ENCODE measurements at regions not wholly inside any gene's neighbourhood (a gene's known extent, or its start where the extent isn't known, plus 50 kb on each side); places are given as distances from the start of the nearest gene placed in this dataset.

DNA sequence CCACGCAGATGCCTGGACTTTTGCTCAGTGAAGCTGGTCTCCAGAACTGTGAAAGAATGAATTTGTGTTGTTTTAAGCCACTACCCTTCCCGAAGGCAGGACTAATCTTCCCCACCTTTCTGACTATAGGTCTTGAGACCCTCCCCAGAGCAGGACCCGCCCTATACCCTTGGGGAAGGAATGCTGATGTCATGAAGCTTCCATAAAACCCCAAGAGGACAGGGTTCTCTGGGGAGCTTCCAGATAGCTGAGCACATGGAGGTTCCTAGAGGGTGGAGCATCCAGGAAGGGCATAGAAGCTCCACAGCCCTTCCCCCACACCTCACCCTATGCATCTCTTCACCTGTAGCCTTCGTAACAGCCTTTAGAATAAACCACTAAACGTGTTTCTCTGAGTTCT is 287.8 kb downstream of the SOX9 start:
- Histone ChIP-seq H3K4me3 (no peak overlapping the region), H3K36me3 (ENCODE audit: insufficient read depth, low read length) (no peaks in the 10 kb centered on the region), H3K9me3 (ENCODE audit: low read depth, low read length) (no peaks in the 10 kb centered on the region), H3K9ac (ENCODE audit: insufficient read length) (no peak overlapping the region), H3K27ac (no peak overlapping the region)
- TF ChIP-seq POLR2AphosphoS5 (IDR thresholded peaks at IDR 0.05; ENCODE audit: borderline replicate concordance, low read depth, low read length) (no peak), FOXP2 (optimal IDR thresholded peaks at IDR 0.05; ENCODE audit: control extremely low read depth, extremely low read length, insufficient read depth) (no peak), EZH2 (IDR thresholded peaks at IDR 0.05) (no peak)
- no peak for DNase-seq (ENCODE audit: low read depth, low spot score)

DNA sequence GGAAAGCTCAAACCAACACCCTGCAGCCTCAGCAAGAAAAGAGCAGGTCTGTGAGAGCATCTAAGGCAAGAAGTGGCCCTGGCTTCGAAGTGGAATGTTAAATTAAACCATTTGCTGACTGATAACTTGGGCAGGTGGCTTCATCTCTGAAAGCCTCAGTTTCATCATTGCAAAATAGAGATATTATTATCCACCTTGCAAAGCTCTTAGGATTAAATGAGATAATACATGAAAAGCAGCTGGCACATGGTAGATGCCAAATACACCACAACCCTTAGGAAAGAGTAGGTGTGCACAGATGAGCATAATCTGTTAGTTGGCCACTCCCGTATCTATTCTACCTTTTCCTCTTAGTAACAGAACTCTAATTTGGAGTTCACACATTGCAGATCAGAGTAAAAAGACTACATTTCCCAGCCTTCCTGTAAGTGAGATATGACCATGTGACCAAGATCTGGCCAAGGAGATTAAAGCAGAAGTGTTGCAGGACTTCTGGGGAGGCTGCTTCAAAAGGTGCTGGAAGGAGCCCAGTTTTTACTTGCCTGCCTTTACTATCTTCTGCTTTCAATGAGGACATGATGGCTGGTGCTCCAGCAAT is 288.7 kb downstream of the SOX9 start:
- H3K9ac ChIP-seq (ENCODE audit: insufficient read length): no peak overlapping the region
- H3K4me3 ChIP-seq: no peak overlapping the region
- no peak for DNase-seq (ENCODE audit: low read depth, low spot score)
- no peaks in the 10 kb centered on the region for H3K9me3 ChIP-seq (ENCODE audit: low read depth, low read length)
- no peak overlapping the region for H3K27ac ChIP-seq
- no peak for TF ChIP-seq FOXP2 (optimal IDR thresholded peaks at IDR 0.05; ENCODE audit: control extremely low read depth, extremely low read length, insufficient read depth)
- no peak for TF ChIP-seq EZH2 (IDR thresholded peaks at IDR 0.05)
- no peak for TF ChIP-seq POLR2AphosphoS5 (IDR thresholded peaks at IDR 0.05; ENCODE audit: borderline replicate concordance, low read depth, low read length)
- H3K36me3 ChIP-seq (ENCODE audit: insufficient read depth, low read length): no peaks in the 10 kb centered on the region

DNA sequence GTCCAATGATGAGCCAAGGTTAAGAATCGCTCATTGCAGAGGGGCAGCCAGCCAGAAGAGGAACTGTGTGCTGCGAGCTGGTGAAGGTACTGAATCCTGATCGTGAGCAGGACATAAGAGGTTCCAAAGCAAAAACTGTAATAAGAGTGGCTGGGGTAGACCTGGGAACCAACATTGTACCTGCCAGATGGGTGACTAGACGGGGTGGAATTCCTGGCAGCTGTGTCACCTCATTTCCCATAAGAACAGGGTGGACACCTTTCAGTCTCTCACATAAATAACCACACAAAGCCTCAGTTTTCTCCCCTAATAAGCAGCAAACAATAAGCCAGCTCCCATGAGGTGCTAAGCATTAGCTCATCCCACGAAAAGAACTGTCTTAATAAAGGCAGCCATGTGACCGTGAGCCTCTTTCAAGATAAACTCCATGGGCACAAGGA is 290.3 kb downstream of the SOX9 start:
- no peak overlapping the region for H3K9ac ChIP-seq (ENCODE audit: insufficient read length)
- no peaks in the 10 kb centered on the region for H3K36me3 ChIP-seq (ENCODE audit: insufficient read depth, low read length)
- H3K4me3 ChIP-seq: no peak overlapping the region
- TF ChIP-seq EZH2 (IDR thresholded peaks at IDR 0.05) (no peak), FOXP2 (optimal IDR thresholded peaks at IDR 0.05; ENCODE audit: control extremely low read depth, extremely low read length, insufficient read depth) (no peak), POLR2AphosphoS5 (IDR thresholded peaks at IDR 0.05; ENCODE audit: borderline replicate concordance, low read depth, low read length) (no peak)
- H3K27ac ChIP-seq: no peak overlapping the region
- no peak for DNase-seq (ENCODE audit: low read depth, low spot score)
- H3K9me3 ChIP-seq (ENCODE audit: low read depth, low read length): no peaks in the 10 kb centered on the region

DNA sequence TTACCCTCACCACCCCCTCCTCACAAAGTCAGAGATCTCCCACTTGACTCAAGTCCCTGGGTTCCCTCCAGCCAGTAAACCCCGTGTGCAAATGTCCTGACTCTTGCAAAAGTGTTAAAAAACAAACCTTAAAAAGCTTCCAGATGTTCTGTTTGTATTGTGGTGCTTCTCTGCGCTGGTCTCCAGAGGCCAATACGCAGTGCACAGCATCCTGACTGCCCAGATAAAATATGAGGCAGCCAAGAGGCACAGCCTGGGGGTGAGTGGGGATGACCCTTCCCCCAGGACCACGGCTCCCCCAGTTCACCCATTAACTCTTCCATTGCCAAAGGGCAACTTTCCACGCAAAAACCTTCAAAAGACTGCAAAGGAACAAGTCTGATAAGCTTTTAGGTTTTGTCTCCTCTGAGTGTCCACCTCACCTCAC is 291.8 kb downstream of the SOX9 start:
- Histone ChIP-seq H3K36me3 (ENCODE audit: insufficient read depth, low read length) (no peaks in the 10 kb centered on the region), H3K27ac (no peak overlapping the region), H3K9me3 (ENCODE audit: low read depth, low read length) (no peaks in the 10 kb centered on the region), H3K4me3 (no peak overlapping the region), H3K9ac (ENCODE audit: insufficient read length) (no peak overlapping the region)
- no peak for TF ChIP-seq FOXP2 (optimal IDR thresholded peaks at IDR 0.05; ENCODE audit: control extremely low read depth, extremely low read length, insufficient read depth)
- TF ChIP-seq EZH2 (IDR thresholded peaks at IDR 0.05): no peak
- no peak for TF ChIP-seq POLR2AphosphoS5 (IDR thresholded peaks at IDR 0.05; ENCODE audit: borderline replicate concordance, low read depth, low read length)
- DNase-seq (ENCODE audit: low read depth, low spot score): no peak

DNA sequence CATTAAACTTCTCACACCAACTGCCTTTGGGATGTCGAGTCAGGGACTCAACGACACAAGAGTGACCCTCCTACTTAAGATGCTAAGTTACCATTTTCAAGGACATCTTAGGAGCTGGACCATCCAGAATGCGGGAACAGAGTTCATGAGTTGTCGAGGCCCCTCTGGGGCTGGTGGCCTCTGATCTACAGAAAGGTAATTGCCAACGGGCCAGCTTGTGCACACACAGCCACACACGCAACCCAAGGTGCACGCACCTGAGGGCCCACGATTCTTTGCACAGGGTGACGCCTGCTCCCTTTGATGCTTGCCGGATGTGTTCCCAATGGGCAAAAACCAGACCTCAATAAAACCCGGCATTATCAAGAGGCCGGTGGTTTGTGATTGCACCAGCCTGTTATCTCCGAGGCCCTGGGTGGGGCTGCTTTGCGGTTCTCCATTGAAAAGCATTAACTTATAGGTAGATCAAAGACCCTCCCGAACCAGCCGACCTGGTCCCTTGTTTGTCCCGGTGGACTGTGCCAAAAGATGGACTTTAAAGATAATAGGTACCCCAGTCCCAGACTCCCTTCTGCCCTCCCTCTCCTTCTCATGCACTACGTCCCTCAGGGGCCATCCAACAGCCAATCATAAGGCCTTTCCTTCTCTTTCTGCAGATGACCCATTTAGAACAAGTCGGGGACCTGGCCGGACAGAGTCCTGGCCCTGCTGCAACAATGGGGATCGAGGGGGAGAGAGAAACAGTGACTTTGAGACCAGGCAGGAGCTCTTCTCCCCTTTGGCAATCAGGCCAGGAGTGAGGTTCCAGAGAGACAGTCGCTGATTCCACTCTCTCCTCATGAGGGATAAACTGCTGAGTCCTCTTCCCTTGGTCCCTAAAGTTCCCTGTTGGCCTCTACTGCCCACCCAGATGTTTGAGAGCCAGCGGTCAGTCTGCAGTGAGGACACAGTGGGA is 292.5 kb downstream of the SOX9 start:
- no peak for DNase-seq (ENCODE audit: low read depth, low spot score)
- no peak overlapping the region for H3K9ac ChIP-seq (ENCODE audit: insufficient read length)
- no peak overlapping the region for H3K27ac ChIP-seq
- no peaks in the 10 kb centered on the region for H3K9me3 ChIP-seq (ENCODE audit: low read depth, low read length)
- H3K36me3 ChIP-seq (ENCODE audit: insufficient read depth, low read length): no peaks in the 10 kb centered on the region
- TF ChIP-seq FOXP2 (optimal IDR thresholded peaks at IDR 0.05; ENCODE audit: control extremely low read depth, extremely low read length, insufficient read depth) (no peak), POLR2AphosphoS5 (IDR thresholded peaks at IDR 0.05; ENCODE audit: borderline replicate concordance, low read depth, low read length) (no peak), EZH2 (IDR thresholded peaks at IDR 0.05) (no peak)
- H3K4me3 ChIP-seq: no peak overlapping the region

DNA sequence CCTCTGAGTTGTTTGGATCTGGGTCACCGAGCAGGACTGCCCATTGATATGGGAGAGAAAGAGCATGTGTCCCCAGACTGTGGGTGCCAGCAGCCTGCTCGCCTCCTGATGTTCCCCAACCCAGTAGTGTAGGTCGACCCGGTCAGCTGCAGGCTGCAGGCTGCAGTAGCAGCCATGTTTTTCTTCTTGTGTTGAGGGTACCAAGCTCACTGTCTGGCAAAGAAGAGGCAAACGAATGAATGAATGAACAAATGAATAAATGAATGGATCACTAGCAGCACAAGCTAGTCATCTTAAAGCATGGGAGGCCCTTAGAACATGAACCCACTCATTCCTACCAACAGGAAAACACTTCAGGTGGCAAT is 293.2 kb downstream of the SOX9 start:
- Histone ChIP-seq H3K9ac (ENCODE audit: insufficient read length) (no peak overlapping the region), H3K36me3 (ENCODE audit: insufficient read depth, low read length) (no peaks in the 10 kb centered on the region), H3K27ac (no peak overlapping the region), H3K9me3 (ENCODE audit: low read depth, low read length) (no peaks in the 10 kb centered on the region), H3K4me3 (no peak overlapping the region)
- no peak for DNase-seq (ENCODE audit: low read depth, low spot score)
- TF ChIP-seq EZH2 (IDR thresholded peaks at IDR 0.05) (no peak), POLR2AphosphoS5 (IDR thresholded peaks at IDR 0.05; ENCODE audit: borderline replicate concordance, low read depth, low read length) (no peak), FOXP2 (optimal IDR thresholded peaks at IDR 0.05; ENCODE audit: control extremely low read depth, extremely low read length, insufficient read depth) (no peak)

DNA sequence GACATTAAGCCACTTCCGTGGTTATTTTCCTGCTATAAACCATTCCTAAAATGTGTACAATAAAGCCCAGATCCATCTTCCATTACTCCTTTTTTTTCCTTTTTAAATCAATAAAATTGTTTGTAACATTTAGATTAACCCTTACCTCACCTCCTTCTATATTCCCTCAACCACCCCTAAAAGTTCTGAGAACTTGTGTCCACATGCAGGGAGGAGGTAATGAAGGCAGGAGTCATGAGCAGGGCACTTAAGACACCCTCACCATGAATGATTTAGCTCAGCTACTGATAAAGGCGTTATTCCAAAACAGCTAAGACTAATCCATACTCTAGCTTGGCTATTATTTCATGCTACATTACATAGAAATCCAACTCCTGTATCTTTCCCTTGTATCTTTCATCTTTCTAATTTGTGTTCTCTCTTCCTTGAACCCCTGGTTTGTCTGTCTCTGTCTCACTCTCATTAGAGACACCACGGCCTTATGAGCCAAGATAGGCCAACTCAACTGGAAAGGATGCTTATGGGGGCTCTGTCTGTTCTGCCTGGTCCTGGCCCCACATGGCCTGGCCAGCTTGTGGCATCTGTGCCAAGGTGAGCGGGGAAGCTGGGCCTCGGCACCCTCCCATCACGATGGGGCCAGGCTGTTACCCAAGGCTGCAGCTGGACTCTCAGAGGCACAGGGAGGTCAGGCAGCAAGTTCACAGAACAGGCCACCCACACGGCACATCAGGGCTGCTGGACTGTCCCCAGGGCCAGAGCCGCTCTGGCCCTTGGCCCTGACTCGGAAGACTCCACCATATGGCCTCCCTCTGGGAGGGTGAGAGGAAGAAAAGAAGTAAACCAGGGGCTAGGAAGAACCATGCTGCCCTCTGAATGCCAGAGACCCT is 294.4 kb downstream of the SOX9 start:
- Histone ChIP-seq H3K36me3 (ENCODE audit: insufficient read depth, low read length) (no peaks in the 10 kb centered on the region), H3K27ac (no peak overlapping the region), H3K4me3 (no peak overlapping the region), H3K9me3 (ENCODE audit: low read depth, low read length) (no peaks in the 10 kb centered on the region), H3K9ac (ENCODE audit: insufficient read length) (no peak overlapping the region)
- TF ChIP-seq POLR2AphosphoS5 (IDR thresholded peaks at IDR 0.05; ENCODE audit: borderline replicate concordance, low read depth, low read length) (no peak), EZH2 (IDR thresholded peaks at IDR 0.05) (no peak), FOXP2 (optimal IDR thresholded peaks at IDR 0.05; ENCODE audit: control extremely low read depth, extremely low read length, insufficient read depth) (no peak)
- DNase-seq (ENCODE audit: low read depth, low spot score): no peak

All from SK-N-MC (cell line).